Ascending aorta (tissue), 2 donors: ENCODE measurements at regions not wholly inside any gene's neighbourhood (a gene's known extent, or its start where the extent isn't known, plus 50 kb on each side); places are given as distances from the start of the nearest gene placed in this dataset.

Experiments used
- DNase-seq, 2 donors: peaks; one replicate each; pipeline ENCODE4 v3.0.0-alpha.2; 2019; ENCODE audit warnings: low spot score in 2 of 2
- H3K27ac ChIP-seq, 2 donors: fragments of 200-600 bp; sonication (generic); one replicate each; pipeline ENCODE4 v1.5.1; 2016 to 2017; ENCODE audit warnings: mild to moderate bottlenecking in 1 of 2
- H3K27me3 ChIP-seq: fragments of 200-600 bp; sonication (generic); one replicate; pipeline ENCODE4 v1.5.1; 2017
- H3K36me3 ChIP-seq, 2 donors: fragments of 200-600 bp; sonication (generic); one replicate each; pipeline ENCODE4 v1.5.1; 2016
- H3K4me1 ChIP-seq, 2 donors: fragments of 200-600 bp; sonication (generic); one replicate each; pipeline ENCODE4 v1.5.1; 2016 to 2017; ENCODE audit warnings: mild to moderate bottlenecking in 1 of 2
- H3K4me3 ChIP-seq, 2 donors: fragments of 200-600 bp; sonication (generic); one replicate each; pipeline ENCODE4 v1.5.1; 2016 to 2017; ENCODE audit warnings: mild to moderate bottlenecking in 1 of 2
- H3K9me3 ChIP-seq, 2 donors: fragments of 200-600 bp; sonication (generic); one replicate each; pipeline ENCODE4 v1.5.1; 2016
- intact Hi-C: fragments of 100-400 bp; cut with DNase I; formaldehyde crosslinking; loops from one replicate; pipeline ENCODE4 v1.15.1; 2023
- TF ChIP-seq, protein P1 (sequence below), 3 experiments: fragments of 200-600 bp in 2 of 3; fragments of 450-650 bp in 1 of 3; sonication (generic) in 2 of 3; IDR thresholded peaks; one replicate each; pipeline ENCODE4 v1.5.1; 2016 to 2019; ENCODE audit warnings: antibody characterized with exemption in 3 of 3, mild to moderate bottlenecking in 1 of 3, moderate library complexity in 1 of 3

DNA sequence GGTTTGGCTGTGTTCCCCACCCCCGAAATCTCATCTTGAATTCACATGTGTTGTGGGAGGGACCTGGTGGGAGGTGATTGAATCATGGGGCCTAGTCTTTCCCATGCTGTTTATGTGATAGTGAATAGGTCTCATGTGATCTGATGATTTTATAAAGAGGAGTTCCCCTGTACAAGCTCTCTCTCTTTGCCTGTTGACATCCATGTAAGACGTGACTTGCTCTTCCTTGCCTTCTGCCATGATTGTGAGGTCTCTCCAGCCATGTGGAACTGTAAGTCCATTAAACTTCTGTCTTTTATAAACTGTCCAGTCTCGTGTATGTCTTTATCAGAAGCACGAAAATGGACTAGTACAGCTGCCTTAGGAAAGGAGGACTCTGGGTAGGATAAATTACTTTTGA is 976.7 kb downstream of the MCTP2 start:
- Histone ChIP-seq H3K27me3 (no peaks in the 10 kb centered on the region), H3K9me3 (peaks cover 0 to 6% of the 10 kb centered on the region in 2 donors), H3K4me3 (no peak overlapping the region), H3K36me3 (no peaks in the 10 kb centered on the region), H3K27ac (no peak overlapping the region), H3K4me1 (no peaks in the 10 kb centered on the region)
- TF ChIP-seq, protein P1, sequence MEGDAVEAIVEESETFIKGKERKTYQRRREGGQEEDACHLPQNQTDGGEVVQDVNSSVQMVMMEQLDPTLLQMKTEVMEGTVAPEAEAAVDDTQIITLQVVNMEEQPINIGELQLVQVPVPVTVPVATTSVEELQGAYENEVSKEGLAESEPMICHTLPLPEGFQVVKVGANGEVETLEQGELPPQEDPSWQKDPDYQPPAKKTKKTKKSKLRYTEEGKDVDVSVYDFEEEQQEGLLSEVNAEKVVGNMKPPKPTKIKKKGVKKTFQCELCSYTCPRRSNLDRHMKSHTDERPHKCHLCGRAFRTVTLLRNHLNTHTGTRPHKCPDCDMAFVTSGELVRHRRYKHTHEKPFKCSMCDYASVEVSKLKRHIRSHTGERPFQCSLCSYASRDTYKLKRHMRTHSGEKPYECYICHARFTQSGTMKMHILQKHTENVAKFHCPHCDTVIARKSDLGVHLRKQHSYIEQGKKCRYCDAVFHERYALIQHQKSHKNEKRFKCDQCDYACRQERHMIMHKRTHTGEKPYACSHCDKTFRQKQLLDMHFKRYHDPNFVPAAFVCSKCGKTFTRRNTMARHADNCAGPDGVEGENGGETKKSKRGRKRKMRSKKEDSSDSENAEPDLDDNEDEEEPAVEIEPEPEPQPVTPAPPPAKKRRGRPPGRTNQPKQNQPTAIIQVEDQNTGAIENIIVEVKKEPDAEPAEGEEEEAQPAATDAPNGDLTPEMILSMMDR (IDR thresholded peaks at IDR 0.05), result no peak
- intact Hi-C loops, result no loop called here
- no peak for DNase-seq

DNA sequence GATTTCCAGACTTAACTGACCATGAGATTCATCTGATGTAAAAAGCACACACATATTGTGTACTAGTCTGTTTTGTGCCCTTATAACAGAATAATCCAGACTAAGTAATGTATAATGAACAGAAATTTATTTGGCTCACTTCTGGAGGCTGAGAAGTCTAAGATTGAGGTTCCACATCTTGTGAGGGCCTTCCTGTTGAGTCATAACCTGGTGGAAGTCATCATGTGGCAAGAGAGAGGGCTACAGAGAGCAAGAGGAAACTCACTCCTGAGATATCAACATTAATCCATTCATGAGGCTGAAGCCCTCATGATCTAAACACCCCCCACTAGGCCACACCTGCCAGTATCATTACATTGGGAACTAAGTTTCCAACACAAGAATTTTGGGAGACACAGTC is 977.6 kb downstream of the MCTP2 start:
- H3K36me3 ChIP-seq, result no peaks in the 10 kb centered on the region
- no peak overlapping the region for H3K4me3 ChIP-seq
- no peak overlapping the region for H3K27ac ChIP-seq
- TF ChIP-seq, protein P1 (IDR thresholded peaks at IDR 0.05), result no peak
- H3K27me3 ChIP-seq, result no peaks in the 10 kb centered on the region
- peaks cover 0 to 6% of the 10 kb centered on the region in 2 donors for H3K9me3 ChIP-seq
- intact Hi-C loops, result no loop called here
- H3K4me1 ChIP-seq, result no peaks in the 10 kb centered on the region
- DNase-seq, result no peak

DNA sequence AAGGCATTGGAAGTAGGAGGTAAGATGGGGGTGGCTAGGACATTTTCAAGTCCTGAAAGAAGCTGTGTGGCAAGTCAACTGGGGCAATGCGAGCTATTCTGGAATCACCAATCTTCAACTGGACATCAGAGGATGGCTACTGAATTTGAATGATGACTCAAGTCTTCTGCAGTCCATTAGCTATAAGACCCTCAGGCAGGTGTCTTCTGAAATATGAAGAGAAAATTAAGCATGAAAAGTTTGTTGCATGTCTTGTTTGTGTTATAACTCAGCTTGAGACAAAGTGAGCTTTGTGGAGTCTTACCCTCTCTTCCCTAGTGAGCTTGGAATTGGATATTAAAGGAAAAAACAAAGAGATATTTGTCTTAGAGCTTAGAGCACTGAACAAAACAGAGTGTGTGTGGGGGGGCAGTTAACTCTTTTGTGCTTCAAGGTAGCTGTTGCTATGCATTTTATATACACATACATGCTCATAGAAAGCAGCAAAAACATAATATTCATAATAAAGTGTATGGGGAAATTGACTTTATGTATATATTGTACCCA is 979.1 kb downstream of the MCTP2 start:
- H3K27me3 ChIP-seq, result no peaks in the 10 kb centered on the region
- H3K4me3 ChIP-seq, result no peak overlapping the region
- peaks cover 0 to 6% of the 10 kb centered on the region in 2 donors for H3K9me3 ChIP-seq
- no peaks in the 10 kb centered on the region for H3K4me1 ChIP-seq
- intact Hi-C loops, result no loop called here
- no peak for DNase-seq
- no peak overlapping the region for H3K27ac ChIP-seq
- H3K36me3 ChIP-seq, result no peaks in the 10 kb centered on the region
- TF ChIP-seq, protein P1 (IDR thresholded peaks at IDR 0.05), result no peak

DNA sequence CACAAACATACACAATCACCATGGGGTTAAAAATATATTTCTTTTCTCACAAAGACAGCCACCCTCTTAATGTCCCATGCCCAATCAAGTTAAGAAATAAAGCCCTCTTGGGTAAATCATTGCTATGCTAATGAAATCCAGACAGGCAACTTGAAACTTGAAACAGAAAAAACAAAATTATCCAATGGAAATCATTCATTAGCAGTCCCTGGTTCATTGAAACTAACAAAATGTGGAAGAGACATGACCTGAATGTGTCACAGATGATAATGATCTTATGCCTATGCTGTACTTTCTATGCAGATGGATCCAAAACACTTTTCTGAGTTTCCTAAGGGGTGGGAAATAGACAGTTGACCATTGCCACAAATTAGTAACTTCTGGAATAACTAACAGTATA is 983.7 kb downstream of the MCTP2 start:
- no peaks in the 10 kb centered on the region for H3K36me3 ChIP-seq
- no peak for DNase-seq
- no peaks in the 10 kb centered on the region for H3K27me3 ChIP-seq
- H3K4me1 ChIP-seq, result no peaks in the 10 kb centered on the region
- TF ChIP-seq, protein P1 (IDR thresholded peaks at IDR 0.05), result no peak
- peaks cover 0 to 9% of the 10 kb centered on the region in 2 donors for H3K9me3 ChIP-seq
- H3K27ac ChIP-seq, result no peak overlapping the region
- no peak overlapping the region for H3K4me3 ChIP-seq
- intact Hi-C loops, result no loop called here

DNA sequence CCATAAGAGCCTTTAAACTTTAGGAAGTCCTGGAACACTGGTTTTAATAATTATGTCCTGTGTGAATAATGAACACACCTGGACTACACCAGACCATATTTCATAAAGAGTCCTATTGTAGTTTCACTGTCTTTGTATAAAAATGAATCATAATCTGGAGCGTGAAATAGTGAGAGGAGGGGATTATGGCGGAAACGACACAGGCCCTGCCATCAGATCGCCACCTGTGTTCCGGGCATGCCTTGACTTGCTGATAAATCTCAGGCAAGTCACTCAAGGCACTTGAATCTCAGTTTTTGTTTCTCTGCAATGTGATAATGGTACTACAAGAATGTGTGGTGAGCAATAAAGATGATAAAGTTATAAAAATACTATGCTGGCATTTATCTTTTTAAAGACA is 995.5 kb downstream of the MCTP2 start:
- Histone ChIP-seq H3K4me3 (no peak overlapping the region), H3K4me1 (no peaks in the 10 kb centered on the region), H3K36me3 (no peaks in the 10 kb centered on the region), H3K27ac (no peak overlapping the region), H3K9me3 (peaks cover 0 to 21% of the 10 kb centered on the region in 2 donors), H3K27me3 (no peaks in the 10 kb centered on the region)
- intact Hi-C loops, result no loop called here
- DNase-seq, result no peak
- TF ChIP-seq, protein P1 (IDR thresholded peaks at IDR 0.05), result no peak

DNA sequence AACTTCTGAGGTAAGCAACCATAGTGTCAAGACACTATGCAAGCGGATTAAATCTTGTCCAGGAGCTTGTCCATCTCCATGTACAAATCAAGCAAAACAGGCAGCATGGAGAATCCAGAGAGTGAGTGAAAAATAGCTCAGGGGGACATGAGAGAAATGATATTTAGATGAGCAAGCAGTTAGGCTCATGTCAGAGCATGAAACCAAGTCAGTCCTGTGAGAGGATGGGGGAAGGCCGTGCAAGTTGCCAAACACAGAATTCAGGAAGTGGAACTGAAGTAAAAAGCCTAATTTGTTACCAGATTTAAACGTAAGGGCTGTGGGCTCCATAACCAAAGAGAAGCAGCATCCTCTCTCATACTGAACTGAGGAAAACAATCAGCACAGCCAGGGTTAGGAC is 995.9 kb downstream of the MCTP2 start:
- intact Hi-C loops, result no loop called here
- H3K27ac ChIP-seq, result no peak overlapping the region
- H3K9me3 ChIP-seq, result peaks cover 0 to 17% of the 10 kb centered on the region in 2 donors
- TF ChIP-seq, protein P1 (IDR thresholded peaks at IDR 0.05), result no peak
- H3K27me3 ChIP-seq, result no peaks in the 10 kb centered on the region
- H3K4me3 ChIP-seq, result no peak overlapping the region
- no peaks in the 10 kb centered on the region for H3K4me1 ChIP-seq
- DNase-seq, result no peak
- no peaks in the 10 kb centered on the region for H3K36me3 ChIP-seq
